Vagina (tissue), 2 donors: ENCODE measurements at regions not wholly inside any gene's neighbourhood (a gene's known extent, or its start where the extent isn't known, plus 50 kb on each side); places are given as distances from the start of the nearest gene placed in this dataset.

Experiments used
- DNase-seq, 2 donors: peaks; one replicate each; pipeline ENCODE4 v3.0.0-alpha.2; 2017; ENCODE audit errors: extremely low spot score in 2 of 2
- H3K27ac ChIP-seq: fragments of 200-600 bp; sonication (generic); one replicate; pipeline ENCODE4 v1.5.1; 2019
- H3K27me3 ChIP-seq: fragments of 200-600 bp; sonication (generic); one replicate; pipeline ENCODE4 v1.5.1; 2019
- H3K36me3 ChIP-seq, 2 donors: fragments of 200-600 bp; sonication (generic); one replicate each; pipeline ENCODE4 v1.5.1; 2017 to 2019
- H3K4me1 ChIP-seq: fragments of 200-600 bp; sonication (generic); one replicate; pipeline ENCODE4 v1.5.1; 2019
- H3K4me3 ChIP-seq, 2 donors: fragments of 200-600 bp; sonication (generic); 1 replicate in 1 of 2; 2 replicates in 1 of 2; pipeline ENCODE4 v1.5.1; 2016 to 2019
- H3K9me3 ChIP-seq: fragments of 200-600 bp; sonication (generic); one replicate; pipeline ENCODE4 v1.5.1; 2019
- POLR2A ChIP-seq, 2 donors: fragments of 450-650 bp; IDR thresholded peaks; one replicate each; pipeline ENCODE4 v1.6.1; 2017; ENCODE audit warnings: antibody characterized with exemption in 2 of 2, mild to moderate bottlenecking in 2 of 2, moderate library complexity in 2 of 2
- POLR2AphosphoS5 ChIP-seq, 2 donors: sonication (generic); formaldehyde crosslinking; IDR thresholded peaks; one replicate each; pipeline ENCODE4 v1.9.0; 2017; ENCODE audit warnings: antibody characterized with exemption in 2 of 2, mild to moderate bottlenecking in 2 of 2, low read depth in 1 of 2; ENCODE audit not compliant: insufficient read depth in 1 of 2
- intact Hi-C: fragments of 100-400 bp; cut with DNase I; formaldehyde crosslinking; loops from one replicate; pipeline ENCODE4 v1.15.1; 2023
- TF ChIP-seq, protein P1 (sequence below), 3 experiments: fragments of 450-650 bp in 2 of 3; fragments of 200-600 bp in 1 of 3; sonication (generic) in 1 of 3; IDR thresholded peaks; one replicate each; pipeline ENCODE4 v1.5.1; 2017 to 2019; ENCODE audit warnings: antibody characterized with exemption in 3 of 3, mild to moderate bottlenecking in 2 of 3, moderate library complexity in 2 of 3

DNA sequence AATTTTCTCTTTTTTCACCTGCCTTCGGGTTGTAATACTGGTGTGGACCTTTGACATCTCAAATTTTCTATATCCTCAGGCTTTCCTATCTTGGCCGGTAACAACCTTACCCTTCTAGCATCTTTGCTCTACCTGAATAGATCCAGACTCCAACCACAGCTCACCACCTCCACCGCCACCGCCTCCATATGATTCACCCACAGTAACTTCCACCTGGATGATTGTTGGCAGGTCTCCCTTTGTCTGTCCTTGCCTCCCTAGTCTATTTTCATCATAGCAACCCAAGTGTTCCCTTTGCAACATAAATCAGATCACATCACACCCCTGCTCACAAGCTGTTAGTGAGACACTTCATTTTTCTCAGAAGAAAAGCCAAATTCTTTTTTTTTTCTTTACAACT lies 525.8 kb upstream of the POU3F2 start:
- Histone ChIP-seq H3K4me1 (no peaks in the 10 kb centered on the region), H3K4me3 (no peak overlapping the region), H3K36me3 (no peaks in the 10 kb centered on the region), H3K27ac (no peak overlapping the region), H3K9me3 (no peaks in the 10 kb centered on the region), H3K27me3 (no peaks in the 10 kb centered on the region)
- intact Hi-C loops, result no loop called here
- TF ChIP-seq, protein P1, sequence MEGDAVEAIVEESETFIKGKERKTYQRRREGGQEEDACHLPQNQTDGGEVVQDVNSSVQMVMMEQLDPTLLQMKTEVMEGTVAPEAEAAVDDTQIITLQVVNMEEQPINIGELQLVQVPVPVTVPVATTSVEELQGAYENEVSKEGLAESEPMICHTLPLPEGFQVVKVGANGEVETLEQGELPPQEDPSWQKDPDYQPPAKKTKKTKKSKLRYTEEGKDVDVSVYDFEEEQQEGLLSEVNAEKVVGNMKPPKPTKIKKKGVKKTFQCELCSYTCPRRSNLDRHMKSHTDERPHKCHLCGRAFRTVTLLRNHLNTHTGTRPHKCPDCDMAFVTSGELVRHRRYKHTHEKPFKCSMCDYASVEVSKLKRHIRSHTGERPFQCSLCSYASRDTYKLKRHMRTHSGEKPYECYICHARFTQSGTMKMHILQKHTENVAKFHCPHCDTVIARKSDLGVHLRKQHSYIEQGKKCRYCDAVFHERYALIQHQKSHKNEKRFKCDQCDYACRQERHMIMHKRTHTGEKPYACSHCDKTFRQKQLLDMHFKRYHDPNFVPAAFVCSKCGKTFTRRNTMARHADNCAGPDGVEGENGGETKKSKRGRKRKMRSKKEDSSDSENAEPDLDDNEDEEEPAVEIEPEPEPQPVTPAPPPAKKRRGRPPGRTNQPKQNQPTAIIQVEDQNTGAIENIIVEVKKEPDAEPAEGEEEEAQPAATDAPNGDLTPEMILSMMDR (IDR thresholded peaks at IDR 0.05), result no peak
- TF ChIP-seq POLR2AphosphoS5 (IDR thresholded peaks at IDR 0.05; ENCODE audit: insufficient read depth in 1 of 2, low read depth in 1 of 2), result no peak
- TF ChIP-seq POLR2A (IDR thresholded peaks at IDR 0.05), result no peak
- DNase-seq, result no peak

DNA sequence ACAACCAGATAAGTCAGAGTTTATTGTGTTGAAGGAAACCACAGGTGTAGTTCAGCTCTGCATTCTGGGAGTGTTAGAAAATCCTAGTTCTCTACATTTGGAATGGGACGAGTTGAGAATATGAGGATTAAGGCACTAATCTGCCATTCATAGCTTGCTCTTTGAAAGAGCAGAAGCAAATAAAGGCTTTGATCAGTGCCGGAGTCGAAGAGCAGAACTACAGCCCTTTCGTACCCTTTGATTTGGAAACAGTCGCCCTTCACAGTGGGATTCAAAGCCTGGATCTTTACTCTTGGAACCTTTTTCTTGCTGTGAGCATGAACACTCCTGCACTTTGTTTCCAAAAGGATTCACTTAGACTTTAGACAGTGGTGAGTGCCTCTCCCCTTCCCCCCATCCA lies 523.9 kb upstream of the POU3F2 start:
- intact Hi-C loops, result no loop called here
- no peak for DNase-seq
- Histone ChIP-seq H3K27ac (no peak overlapping the region), H3K36me3 (no peaks in the 10 kb centered on the region), H3K4me1 (no peaks in the 10 kb centered on the region), H3K4me3 (no peak overlapping the region), H3K27me3 (no peaks in the 10 kb centered on the region), H3K9me3 (no peaks in the 10 kb centered on the region)
- no peak for TF ChIP-seq POLR2AphosphoS5 (IDR thresholded peaks at IDR 0.05; ENCODE audit: insufficient read depth in 1 of 2, low read depth in 1 of 2)
- TF ChIP-seq, protein P1 (IDR thresholded peaks at IDR 0.05), result no peak
- no peak for TF ChIP-seq POLR2A (IDR thresholded peaks at IDR 0.05)

DNA sequence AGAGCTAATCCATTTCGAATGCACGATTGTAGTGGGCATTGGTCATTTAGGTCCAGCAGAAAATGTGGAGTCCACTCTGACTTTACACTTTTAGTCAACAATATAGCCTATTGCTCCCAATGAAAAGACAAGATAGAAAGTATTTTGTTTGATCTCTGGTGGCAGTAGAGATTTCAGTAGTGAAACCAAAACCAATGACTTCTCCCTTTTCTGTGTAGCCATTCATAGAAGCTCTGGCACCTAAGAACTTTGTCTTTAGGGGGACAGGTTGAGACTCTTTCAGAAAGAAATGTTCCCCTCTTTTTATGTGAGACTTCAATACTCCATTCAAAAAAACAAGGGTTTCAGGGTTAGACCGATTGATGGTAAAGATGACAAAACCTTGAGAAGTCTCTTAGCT lies 510.8 kb upstream of the POU3F2 start:
- Histone ChIP-seq H3K4me3 (no peak overlapping the region), H3K36me3 (no peaks in the 10 kb centered on the region), H3K27me3 (no peaks in the 10 kb centered on the region), H3K27ac (no peak overlapping the region), H3K4me1 (no peaks in the 10 kb centered on the region), H3K9me3 (no peaks in the 10 kb centered on the region)
- no peak for DNase-seq
- intact Hi-C loops, result no loop called here
- no peak for TF ChIP-seq POLR2A (IDR thresholded peaks at IDR 0.05)
- TF ChIP-seq, protein P1 (IDR thresholded peaks at IDR 0.05), result no peak

DNA sequence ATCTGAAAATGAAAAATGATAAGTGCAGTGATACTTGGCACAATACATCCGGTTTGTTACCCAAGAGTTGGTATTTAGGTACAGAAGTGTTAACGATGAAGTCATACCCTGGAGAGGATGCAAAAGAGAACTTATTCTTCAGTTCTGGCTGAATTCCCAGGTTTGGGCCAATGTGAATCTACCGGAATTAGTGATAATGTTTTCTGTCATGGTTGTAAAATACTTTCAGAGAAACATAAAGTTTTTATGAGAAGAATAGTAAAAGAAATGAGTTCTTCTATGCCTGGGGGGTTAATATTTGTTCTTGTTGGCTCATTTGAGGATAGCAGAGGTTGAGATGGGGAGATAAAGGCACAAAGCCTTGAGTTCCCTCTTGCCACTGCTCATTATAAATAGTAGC lies 509.9 kb upstream of the POU3F2 start:
- Histone ChIP-seq H3K27me3 (no peaks in the 10 kb centered on the region), H3K4me1 (no peaks in the 10 kb centered on the region), H3K4me3 (no peak overlapping the region), H3K36me3 (no peaks in the 10 kb centered on the region), H3K9me3 (no peaks in the 10 kb centered on the region), H3K27ac (no peak overlapping the region)
- TF ChIP-seq POLR2AphosphoS5 (IDR thresholded peaks at IDR 0.05; ENCODE audit: insufficient read depth in 1 of 2, low read depth in 1 of 2) (no peak), POLR2A (IDR thresholded peaks at IDR 0.05) (no peak)
- TF ChIP-seq, protein P1 (IDR thresholded peaks at IDR 0.05), result no peak
- intact Hi-C loops, result no loop called here
- no peak for DNase-seq

DNA sequence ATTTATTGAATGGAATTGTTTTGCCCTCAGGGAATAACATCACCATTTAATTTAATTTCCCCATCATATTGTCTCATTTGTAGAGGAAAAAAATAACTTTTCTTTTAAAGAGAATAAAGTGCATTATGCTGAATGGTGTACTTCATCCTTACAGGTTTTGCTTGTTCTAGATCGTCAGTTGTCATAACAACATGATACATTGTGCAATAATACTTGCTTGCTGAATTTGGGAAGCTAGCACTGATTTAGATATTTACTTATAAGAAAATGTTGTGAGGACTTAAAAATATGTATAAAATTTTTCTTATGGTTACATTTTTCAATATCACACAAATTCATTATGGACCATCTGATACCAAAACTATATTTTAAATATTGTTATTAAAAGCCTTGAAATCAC lies 509.0 kb upstream of the POU3F2 start:
- Histone ChIP-seq H3K4me1 (no peaks in the 10 kb centered on the region), H3K27me3 (no peaks in the 10 kb centered on the region), H3K4me3 (no peak overlapping the region), H3K36me3 (no peaks in the 10 kb centered on the region), H3K27ac (no peak overlapping the region), H3K9me3 (no peaks in the 10 kb centered on the region)
- intact Hi-C loops, result no loop called here
- TF ChIP-seq POLR2A (IDR thresholded peaks at IDR 0.05) (no peak), POLR2AphosphoS5 (IDR thresholded peaks at IDR 0.05; ENCODE audit: insufficient read depth in 1 of 2, low read depth in 1 of 2) (no peak)
- TF ChIP-seq, protein P1 (IDR thresholded peaks at IDR 0.05), result no peak
- DNase-seq, result no peak
